Stimulated activated naive B cell treated with anti-CD40 and anti-IgM and Interleukin-4, amounts not matched to agents 10 μg/mL and 1 μg/mL and 100 μg/mL, for 72 hours (primary cell): ENCODE measurements at regions not wholly inside any gene's neighbourhood (a gene's known extent, or its start where the extent isn't known, plus 50 kb on each side); places are given as distances from the start of the nearest gene placed in this dataset.
"Not testable (repeated sequence)": the region's sequence is repeated elsewhere in the genome, so short reads cannot be mapped to it uniquely, and the experiment has no call there.

Source experiments
- ATAC-seq, 2 donors: fragments of 150-1000 bp; cut with Tn5 transposase; replicated peaks; 2 replicates each; pipeline ENCODE4 v1.10.0; 2021; ENCODE audit warnings: moderate library complexity in 1 of 2
- DNase-seq: peaks from one replicate; pipeline ENCODE4 v3.0.0; 2021
- H3K27ac Mint-ChIP-seq: one replicate; pipeline ENCODE4 v1.8.0; 2022; ENCODE audit warnings: mild to moderate bottlenecking, mixed read lengths
- H3K27me3 Mint-ChIP-seq, 2 donors: one replicate each; pipeline ENCODE4 v1.8.0; 2022; ENCODE audit warnings: mixed read lengths in 2 of 2
- H3K36me3 Mint-ChIP-seq, 2 donors: one replicate each; pipeline ENCODE4 v1.8.0; 2022; ENCODE audit warnings: mixed read lengths in 2 of 2, mild to moderate bottlenecking in 1 of 2
- H3K4me1 Mint-ChIP-seq, 2 donors: one replicate each; pipeline ENCODE4 v1.8.0; 2022; ENCODE audit warnings: mixed read lengths in 2 of 2, mild to moderate bottlenecking in 1 of 2
- H3K4me3 Mint-ChIP-seq, 2 donors: one replicate each; pipeline ENCODE4 v1.8.0; 2022; ENCODE audit warnings: mild to moderate bottlenecking in 2 of 2, mixed read lengths in 2 of 2, moderate library complexity in 1 of 2
- H3K9me3 Mint-ChIP-seq, 2 donors: one replicate each; pipeline ENCODE4 v1.8.0; 2022; ENCODE audit warnings: mixed read lengths in 2 of 2, mild to moderate bottlenecking in 1 of 2

DNA sequence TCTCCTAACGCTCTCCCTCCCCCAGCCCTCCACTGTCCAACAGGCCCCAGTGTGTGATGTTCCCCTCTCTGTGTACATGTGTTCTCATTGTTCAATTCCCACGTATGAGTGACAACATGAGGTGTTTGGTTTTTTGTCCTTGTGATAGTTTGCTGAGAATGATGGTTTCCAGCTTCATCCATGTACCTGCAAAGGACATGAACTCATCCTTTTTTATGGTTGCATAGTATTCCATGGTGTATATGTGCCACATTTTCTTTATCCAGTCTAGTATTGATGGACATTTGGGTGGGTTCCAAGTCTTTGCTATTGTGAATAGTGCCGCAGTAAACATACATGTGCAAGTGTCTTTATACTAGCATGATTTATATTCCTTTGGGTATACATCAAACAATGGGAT is 347.4 kb downstream of the MAGEE1 start:
- not testable (repeated sequence) for H3K4me3 Mint-ChIP-seq, H3K9me3 Mint-ChIP-seq, ATAC-seq, DNase-seq, H3K4me1 Mint-ChIP-seq, H3K36me3 Mint-ChIP-seq, H3K27ac Mint-ChIP-seq, H3K27me3 Mint-ChIP-seq

DNA sequence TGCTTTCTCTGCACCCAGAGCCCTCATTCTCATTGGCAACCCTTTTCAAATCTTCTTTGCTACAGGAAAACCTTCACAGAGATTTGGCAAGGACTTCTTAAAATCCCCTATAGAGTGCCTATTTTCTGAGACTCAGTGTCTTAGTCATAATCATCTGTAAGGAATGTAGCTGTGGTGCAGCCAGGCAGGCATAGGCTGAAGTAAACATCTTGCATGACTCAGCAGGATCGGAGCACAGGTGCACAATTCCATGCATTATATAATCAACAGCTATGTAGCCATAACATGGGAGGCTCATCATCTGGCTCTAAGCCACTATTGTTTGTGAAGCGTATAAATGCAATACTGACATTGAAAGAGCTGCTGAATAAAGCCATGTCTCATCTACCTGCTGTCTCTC is 368.8 kb downstream of the MAGEE1 start:
- Mint-ChIP-seq H3K36me3 (no peaks in the 10 kb centered on the region), H3K27ac (no peak overlapping the region), H3K9me3 (no peaks in the 10 kb centered on the region), H3K4me3 (no peak overlapping the region), H3K27me3 (no peaks in the 10 kb centered on the region), H3K4me1 (no peaks in the 10 kb centered on the region)
- DNase-seq (no peak), ATAC-seq (no peak)

GRCh38 chrX:76802708-76803107 is 375.2 kb downstream of the MAGEE1 start:
- H3K36me3 Mint-ChIP-seq, result no peaks in the 10 kb centered on the region
- no peaks in the 10 kb centered on the region for H3K9me3 Mint-ChIP-seq
- no peaks in the 10 kb centered on the region for H3K27me3 Mint-ChIP-seq

GRCh38 chrX:76815754-76816153 is 388.2 kb downstream of the MAGEE1 start:
- Mint-ChIP-seq H3K36me3 (no peaks in the 10 kb centered on the region), H3K4me3 (no peak overlapping the region), H3K27ac (no peak overlapping the region), H3K9me3 (no peaks in the 10 kb centered on the region), H3K27me3 (no peaks in the 10 kb centered on the region), H3K4me1 (no peaks in the 10 kb centered on the region)
- no peak for ATAC-seq
- DNase-seq, result no peak

More at GRCh38 chrX:76802708-76803107, 375.2 kb downstream of the MAGEE1 start:
- no peak overlapping the region for H3K27ac Mint-ChIP-seq
- H3K4me1 Mint-ChIP-seq, result no peaks in the 10 kb centered on the region
- no peak for DNase-seq
- no peak for ATAC-seq
- no peak overlapping the region for H3K4me3 Mint-ChIP-seq

GRCh38 chrX:76817279-76817678 is 389.8 kb downstream of the MAGEE1 start:
- not testable (repeated sequence) for H3K4me1 Mint-ChIP-seq, H3K36me3 Mint-ChIP-seq, H3K27ac Mint-ChIP-seq, H3K27me3 Mint-ChIP-seq, DNase-seq, H3K9me3 Mint-ChIP-seq, ATAC-seq, H3K4me3 Mint-ChIP-seq

DNA sequence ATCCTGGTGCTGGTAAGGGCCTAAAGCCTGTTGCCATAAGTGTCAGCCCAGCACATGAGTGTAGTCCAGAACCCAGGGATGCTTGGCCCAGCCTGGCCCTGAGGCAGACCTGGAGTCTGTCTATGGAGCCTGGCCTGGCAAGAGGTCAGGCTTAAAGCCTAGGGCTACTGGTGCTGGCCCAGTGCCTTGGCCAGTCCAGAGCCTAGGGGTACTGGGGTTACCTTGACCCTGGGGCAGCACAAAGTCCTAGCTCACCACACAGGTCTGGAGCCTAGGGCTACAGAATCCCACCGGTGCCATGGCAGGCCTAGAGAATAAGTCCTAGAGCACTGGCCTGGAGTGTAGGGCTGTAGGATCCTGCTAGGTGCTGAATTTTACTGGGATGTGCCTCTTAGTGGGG is 393.8 kb downstream of the MAGEE1 start:
- H3K27me3 Mint-ChIP-seq, result no peaks in the 10 kb centered on the region
- H3K27ac Mint-ChIP-seq, result no peak overlapping the region
- ATAC-seq (no peak), DNase-seq (no peak)
- H3K36me3 Mint-ChIP-seq, result no peaks in the 10 kb centered on the region
- H3K4me3 Mint-ChIP-seq, result no peak overlapping the region
- H3K4me1 Mint-ChIP-seq, result no peaks in the 10 kb centered on the region
- no peaks in the 10 kb centered on the region for H3K9me3 Mint-ChIP-seq

- no peaks in the 10 kb centered on the region for H3K36me3 Mint-ChIP-seq
- H3K9me3 Mint-ChIP-seq, result peaks cover 0 to 4% of the 10 kb centered on the region in 2 donors
- DNase-seq, result no peak
- H3K27me3 Mint-ChIP-seq, result no peaks in the 10 kb centered on the region
- no peaks in the 10 kb centered on the region for H3K4me1 Mint-ChIP-seq
- H3K4me3 Mint-ChIP-seq, result no peak overlapping the region
- H3K27ac Mint-ChIP-seq, result no peak overlapping the region
- no peak for ATAC-seq
Observed at GRCh38 chrX:76827672-76828071, 400.2 kb downstream of the MAGEE1 start.

- not testable (repeated sequence) for H3K27me3 Mint-ChIP-seq, DNase-seq, H3K27ac Mint-ChIP-seq, H3K9me3 Mint-ChIP-seq, H3K4me1 Mint-ChIP-seq, H3K36me3 Mint-ChIP-seq, ATAC-seq, H3K4me3 Mint-ChIP-seq
Observed at GRCh38 chrX:76840902-76841301, 413.4 kb downstream of the MAGEE1 start.

- Mint-ChIP-seq H3K27me3 (no peaks in the 10 kb centered on the region), H3K4me3 (no peak overlapping the region), H3K4me1 (no peaks in the 10 kb centered on the region), H3K27ac (no peak overlapping the region), H3K36me3 (no peaks in the 10 kb centered on the region), H3K9me3 (peaks cover 3 to 10% of the 10 kb centered on the region in 2 donors)
- DNase-seq (no peak), ATAC-seq (no peak)
Observed at GRCh38 chrX:76850851-76851250, 423.3 kb downstream of the MAGEE1 start.

DNA sequence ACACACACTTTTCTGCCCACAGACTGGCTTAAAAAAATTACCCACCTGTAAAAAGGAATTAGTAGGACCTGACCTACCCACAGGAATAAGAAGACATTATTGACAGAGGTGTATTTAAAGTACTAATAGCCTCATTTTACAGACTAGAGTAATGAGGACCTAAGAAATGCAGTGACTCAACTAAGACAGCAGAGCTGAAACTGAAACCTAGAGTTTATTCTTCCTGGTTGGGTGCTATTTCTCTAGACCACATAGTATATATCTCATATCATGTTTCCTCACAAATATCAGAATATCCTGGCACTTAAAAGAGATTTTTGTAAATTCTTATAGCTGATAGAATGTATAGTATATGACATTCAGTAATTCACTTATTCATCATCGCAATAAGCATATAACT is 435.0 kb downstream of the MAGEE1 start:
- DNase-seq, result no peak
- Mint-ChIP-seq H3K27ac (no peak overlapping the region), H3K27me3 (no peaks in the 10 kb centered on the region), H3K36me3 (no peaks in the 10 kb centered on the region), H3K9me3 (peaks cover 0 to 2% of the 10 kb centered on the region in 2 donors), H3K4me3 (no peak overlapping the region), H3K4me1 (no peaks in the 10 kb centered on the region)
- ATAC-seq, result no peak

DNA sequence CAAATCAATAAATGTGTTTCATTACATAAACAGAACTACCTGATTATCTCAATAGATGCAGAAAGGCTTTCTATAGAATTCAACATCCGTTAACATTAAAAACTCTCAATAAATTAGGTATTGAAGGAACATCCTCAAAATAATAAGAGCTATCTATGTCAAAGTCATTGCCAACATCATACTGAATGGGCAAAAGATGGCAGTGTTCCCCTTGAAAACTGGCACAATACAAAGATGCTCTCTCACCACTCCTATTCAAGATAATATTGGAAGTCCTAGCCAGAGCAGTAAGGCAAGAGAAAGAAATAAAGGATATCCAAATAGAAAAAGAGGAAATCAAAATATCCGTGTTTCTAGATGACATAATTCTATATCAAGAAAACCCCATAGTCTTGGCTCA is 466.4 kb downstream of the MAGEE1 start:
- H3K27ac Mint-ChIP-seq, result no peak overlapping the region
- H3K36me3 Mint-ChIP-seq, result peaks cover 0 to 1% of the 10 kb centered on the region in 2 donors
- no peaks in the 10 kb centered on the region for H3K27me3 Mint-ChIP-seq
- no peaks in the 10 kb centered on the region for H3K4me1 Mint-ChIP-seq
- H3K9me3 Mint-ChIP-seq, result peaks cover 5 to 9% of the 10 kb centered on the region in 2 donors
- no peak overlapping the region for H3K4me3 Mint-ChIP-seq
- ATAC-seq (no peak), DNase-seq (no peak)

- no peaks in the 10 kb centered on the region for H3K36me3 Mint-ChIP-seq
Observed at GRCh38 chrX:76915836-76916235, 488.3 kb downstream of the MAGEE1 start.

GRCh38 chrX:76918033-76918432 is 490.5 kb downstream of the MAGEE1 start:
- no peaks in the 10 kb centered on the region for H3K27me3 Mint-ChIP-seq
- H3K9me3 Mint-ChIP-seq, result peaks cover 3 to 8% of the 10 kb centered on the region in 2 donors
- H3K4me1 Mint-ChIP-seq, result no peaks in the 10 kb centered on the region
- no peak overlapping the region for H3K27ac Mint-ChIP-seq
- H3K36me3 Mint-ChIP-seq, result no peaks in the 10 kb centered on the region
- ATAC-seq, result no peak
- no peak overlapping the region for H3K4me3 Mint-ChIP-seq
- no peak for DNase-seq

More at GRCh38 chrX:76915836-76916235, 488.3 kb downstream of the MAGEE1 start:
- Mint-ChIP-seq H3K4me1 (no peaks in the 10 kb centered on the region), H3K4me3 (no peak overlapping the region), H3K27ac (no peak overlapping the region), H3K9me3 (peaks cover 8 to 16% of the 10 kb centered on the region in 2 donors), H3K27me3 (no peaks in the 10 kb centered on the region)
- no peak for DNase-seq
- no peak for ATAC-seq

- Mint-ChIP-seq H3K27ac (no peak overlapping the region), H3K4me3 (no peak overlapping the region), H3K36me3 (no peaks in the 10 kb centered on the region), H3K4me1 (no peaks in the 10 kb centered on the region), H3K9me3 (peaks cover 0 to 5% of the 10 kb centered on the region in 2 donors), H3K27me3 (no peaks in the 10 kb centered on the region)
- DNase-seq (no peak), ATAC-seq (no peak)
Observed at GRCh38 chrX:76919761-76920160, 492.3 kb downstream of the MAGEE1 start.

GRCh38 chrX:76920607-76921006 is 493.1 kb downstream of the MAGEE1 start:
- ATAC-seq (no peak), DNase-seq (no peak)
- Mint-ChIP-seq H3K9me3 (peaks cover 3 to 5% of the 10 kb centered on the region in 2 donors), H3K27me3 (no peaks in the 10 kb centered on the region), H3K27ac (no peak overlapping the region), H3K4me3 (no peak overlapping the region), H3K4me1 (no peaks in the 10 kb centered on the region), H3K36me3 (no peaks in the 10 kb centered on the region)

GRCh38 chrX:76921176-76921575 is 493.7 kb downstream of the MAGEE1 start:
- ATAC-seq (no peak), DNase-seq (no peak)
- no peaks in the 10 kb centered on the region for H3K36me3 Mint-ChIP-seq
- H3K4me1 Mint-ChIP-seq, result no peaks in the 10 kb centered on the region
- no peak overlapping the region for H3K4me3 Mint-ChIP-seq
- no peaks in the 10 kb centered on the region for H3K27me3 Mint-ChIP-seq
- H3K9me3 Mint-ChIP-seq, result peaks cover 4 to 5% of the 10 kb centered on the region in 2 donors
- H3K27ac Mint-ChIP-seq, result no peak overlapping the region
